Left lung (tissue), 4 donors: ENCODE measurements at regions not wholly inside any gene's neighbourhood (a gene's known extent, or its start where the extent isn't known, plus 50 kb on each side); places are given as distances from the start of the nearest gene placed in this dataset.

Experiments used
- ATAC-seq: fragments of 200-7000 bp; cut with Tn5 transposase; one replicate; pipeline ENCODE4 v1.9.1; 2020; ENCODE audit warnings: moderate library complexity
- DNase-seq, 4 donors: peaks; one replicate each; pipeline ENCODE4 v3.0.0-alpha.2; 2013 to 2020
- H3K27ac ChIP-seq, 2 donors: fragments of 200-600 bp; sonication (generic) in 1 of 2; one replicate each; pipeline versions ENCODE4 v1.5.0 to v1.8.0; 2020 to 2021
- H3K27me3 ChIP-seq, 2 donors: fragments of 200-600 bp; sonication (generic) in 1 of 2; one replicate each; pipeline versions ENCODE4 v1.5.0 to v1.8.0; 2020 to 2021
- H3K36me3 ChIP-seq, 2 donors: fragments of 200-600 bp; sonication (generic) in 1 of 2; one replicate each; pipeline versions ENCODE4 v1.5.0 to v1.8.0; 2020 to 2021
- H3K4me1 ChIP-seq, 2 donors: fragments of 200-600 bp; one replicate each; pipeline ENCODE4 v1.8.0; 2021
- H3K4me3 ChIP-seq, 2 donors: fragments of 200-600 bp; sonication (generic) in 1 of 2; one replicate each; pipeline versions ENCODE4 v1.5.0 to v1.8.0; 2020 to 2021; ENCODE audit warnings: mild to moderate bottlenecking in 1 of 2
- H3K9me3 ChIP-seq, 2 donors: fragments of 200-600 bp; sonication (generic) in 1 of 2; one replicate each; pipeline versions ENCODE4 v1.5.0 to v1.8.0; 2020 to 2021
- CTCF ChIP-seq, 2 donors: fragments of 200-600 bp; sonication (generic) in 1 of 2; IDR thresholded peaks; one replicate each; pipeline versions ENCODE4 v1.5.0 to v1.8.0; 2021; ENCODE audit warnings: antibody characterized with exemption in 2 of 2
- intact Hi-C, 2 donors: fragments of 100-400 bp; cut with DNase I; formaldehyde crosslinking; loops; one replicate each; pipeline versions ENCODE4 v1.11.2 to v1.14.2; 2022
- donor health status: DM: no; HTN: yes; CAD: no.
- donor health status: DM: no; HTN: no; CAD: no.

- Histone ChIP-seq H3K27ac (no peak overlapping the region), H3K4me1 (peaks cover 0 to 4% of the 10 kb centered on the region in 2 donors), H3K36me3 (no peaks in the 10 kb centered on the region), H3K27me3 (no peaks in the 10 kb centered on the region), H3K9me3 (no peaks in the 10 kb centered on the region), H3K4me3 (no peak overlapping the region)
- ATAC-seq (no peak), DNase-seq (no peak)
- no peak for TF ChIP-seq CTCF (IDR thresholded peaks at IDR 0.05)
- intact Hi-C loops, result no loop called here
Observed at GRCh38 chr1:81577004-81577697, 223.6 kb upstream of the ADGRL2 start.

DNA sequence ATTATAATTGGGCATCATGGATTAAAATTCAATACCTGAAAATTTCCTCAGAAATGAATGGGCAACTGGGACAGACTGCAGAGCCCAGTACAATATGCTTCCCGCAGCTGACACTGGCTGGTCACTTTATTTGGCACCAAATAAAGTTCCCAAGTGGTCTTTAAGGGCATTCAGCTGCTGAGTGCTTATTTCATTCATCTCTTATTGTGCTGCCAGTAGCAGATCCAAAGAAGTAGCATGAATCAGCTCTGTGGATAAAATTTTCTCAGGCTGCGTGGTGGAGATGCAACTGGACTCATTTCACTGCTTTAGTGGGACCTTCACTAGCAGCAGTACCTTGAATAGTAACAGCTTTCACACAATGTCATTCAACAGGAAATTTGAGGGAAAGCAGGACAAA lies 226.3 kb upstream of the ADGRL2 start:
- Histone ChIP-seq H3K27me3 (no peaks in the 10 kb centered on the region), H3K4me1 (peaks cover 0 to 4% of the 10 kb centered on the region in 2 donors), H3K4me3 (no peak overlapping the region), H3K27ac (no peak overlapping the region), H3K36me3 (no peaks in the 10 kb centered on the region), H3K9me3 (no peaks in the 10 kb centered on the region)
- intact Hi-C loops, result no loop called here
- TF ChIP-seq CTCF (IDR thresholded peaks at IDR 0.05), result no peak
- DNase-seq (no peak), ATAC-seq (peak; percentile 73)

GRCh38 chr1:81573458-81573857 lies 227.3 kb upstream of the ADGRL2 start:
- Histone ChIP-seq H3K4me3 (no peak overlapping the region), H3K4me1 (peaks cover 0 to 4% of the 10 kb centered on the region in 2 donors), H3K36me3 (no peaks in the 10 kb centered on the region), H3K27me3 (no peaks in the 10 kb centered on the region), H3K27ac (no peak overlapping the region), H3K9me3 (no peaks in the 10 kb centered on the region)
- ATAC-seq, result no peak
- DNase-seq, result no peak
- intact Hi-C loops, result no loop called here
- no peak for TF ChIP-seq CTCF (IDR thresholded peaks at IDR 0.05)

GRCh38 chr1:81571946-81572345 lies 228.8 kb upstream of the ADGRL2 start:
- DNase-seq (no peak), ATAC-seq (no peak)
- H3K27ac ChIP-seq, result no peak overlapping the region
- intact Hi-C loops, result no loop called here
- no peak overlapping the region for H3K4me3 ChIP-seq
- H3K27me3 ChIP-seq, result no peaks in the 10 kb centered on the region
- H3K36me3 ChIP-seq, result no peaks in the 10 kb centered on the region
- H3K4me1 ChIP-seq, result peaks cover 0 to 4% of the 10 kb centered on the region in 2 donors
- no peak for TF ChIP-seq CTCF (IDR thresholded peaks at IDR 0.05)
- H3K9me3 ChIP-seq, result no peaks in the 10 kb centered on the region

DNA sequence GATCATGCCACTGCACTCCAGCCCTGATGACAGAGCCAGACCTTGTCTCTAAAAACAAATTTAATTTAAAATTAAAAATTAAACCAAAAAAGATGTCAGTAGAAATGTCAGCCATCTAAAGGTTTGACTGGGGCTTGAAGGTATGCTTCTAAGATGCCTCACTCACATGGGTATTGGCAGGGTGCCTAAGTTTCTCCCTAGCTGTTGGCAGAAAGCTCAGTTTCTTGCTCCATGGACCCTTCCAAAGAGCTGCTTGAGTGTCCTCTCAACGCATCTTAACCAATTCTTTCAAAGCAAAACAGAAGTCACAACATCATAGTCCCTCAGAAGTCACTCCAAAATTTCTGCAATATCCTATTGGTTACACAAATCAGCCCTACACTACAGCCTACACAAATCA lies 231.0 kb upstream of the ADGRL2 start:
- DNase-seq, result no peak
- ATAC-seq, result no peak
- no peaks in the 10 kb centered on the region for H3K36me3 ChIP-seq
- no peaks in the 10 kb centered on the region for H3K27me3 ChIP-seq
- TF ChIP-seq CTCF (IDR thresholded peaks at IDR 0.05), result no peak
- peaks cover 0 to 4% of the 10 kb centered on the region in 2 donors for H3K4me1 ChIP-seq
- H3K27ac ChIP-seq, result no peak overlapping the region
- no peak overlapping the region for H3K4me3 ChIP-seq
- intact Hi-C loops, result no loop called here
- H3K9me3 ChIP-seq, result no peaks in the 10 kb centered on the region
